Hepatocyte (in vitro differentiated cells): ENCODE measurements at regions not wholly inside any gene's neighbourhood (a gene's known extent, or its start where the extent isn't known, plus 50 kb on each side); places are given as distances from the start of the nearest gene placed in this dataset.

Experiments used
- DNase-seq: peaks from one replicate; pipeline ENCODE4 v3.0.0-alpha.2; 2016; ENCODE audit warnings: low spot score
- H2AFZ ChIP-seq: fragments of 200-600 bp; sonication (generic); 2 replicates; pipeline ENCODE4 v1.6.0; 2016; ENCODE audit warnings: antibody characterized with exemption, mild to moderate bottlenecking
- H3K27ac ChIP-seq: fragments of 200-600 bp; sonication (generic); 2 replicates; pipeline ENCODE4 v1.5.1; 2016; ENCODE audit warnings: mild to moderate bottlenecking
- H3K27me3 ChIP-seq: fragments of 200-600 bp; sonication (generic); 2 replicates; pipeline ENCODE4 v1.6.1; 2016
- H3K36me3 ChIP-seq: fragments of 200-600 bp; sonication (generic); replicated peaks from 2 replicates; pipeline ENCODE4 v1.5.1; 2016; ENCODE audit warnings: low read depth; ENCODE audit not compliant: insufficient read depth
- H3K4me1 ChIP-seq: fragments of 200-600 bp; sonication (generic); 2 replicates; pipeline ENCODE4 v1.5.1; 2016; ENCODE audit warnings: mild to moderate bottlenecking, moderate library complexity; ENCODE audit not compliant: insufficient read depth
- H3K4me2 ChIP-seq: fragments of 200-600 bp; sonication (generic); 2 replicates; pipeline ENCODE4 v1.6.0; 2016
- H3K4me3 ChIP-seq: fragments of 200-600 bp; sonication (generic); 2 replicates; pipeline ENCODE4 v1.5.1; 2016; ENCODE audit warnings: mild to moderate bottlenecking
- H3K79me2 ChIP-seq: fragments of 200-600 bp; sonication (generic); 2 replicates; pipeline ENCODE4 v1.6.0; 2017; ENCODE audit warnings: mild to moderate bottlenecking
- H3K9me2 ChIP-seq: fragments of 200-600 bp; sonication (generic); replicated peaks from 2 replicates; pipeline ENCODE4 v1.6.0; 2017; ENCODE audit warnings: mild to moderate bottlenecking; ENCODE audit not compliant: insufficient read depth
- H3K9me3 ChIP-seq: fragments of 200-600 bp; sonication (generic); 2 replicates; pipeline ENCODE4 v1.5.1; 2016; ENCODE audit warnings: low read depth, mild to moderate bottlenecking
- H4K20me1 ChIP-seq: fragments of 200-600 bp; sonication (generic); 2 replicates; pipeline ENCODE4 v1.6.0; 2016; ENCODE audit warnings: mild to moderate bottlenecking; ENCODE audit not compliant: insufficient read depth, poor library complexity, severe bottlenecking
- CTCF ChIP-seq: fragments of 200-600 bp; sonication (generic); IDR thresholded peaks from 2 replicates; pipeline ENCODE4 v1.5.1; 2016; ENCODE audit warnings: antibody characterized with exemption, mild to moderate bottlenecking; ENCODE audit not compliant: poor library complexity
- EZH2 ChIP-seq: fragments of 200-600 bp; sonication (generic); IDR thresholded peaks from 2 replicates; pipeline ENCODE4 v1.6.1; 2016; ENCODE audit warnings: antibody characterized with exemption, mild to moderate bottlenecking, borderline replicate concordance
- EZH2phosphoT487 ChIP-seq: fragments of 200-600 bp; sonication (generic); IDR thresholded peaks from one replicate; pipeline ENCODE4 v1.6.1; 2018; ENCODE audit warnings: antibody characterized with exemption, mild to moderate bottlenecking, low read depth, moderate library complexity; ENCODE audit not compliant: unreplicated experiment, severe bottlenecking
- WGBS: methylation state at CpG from one replicate; pipeline ENCODE4 v1.1.6; 2016; ENCODE audit warnings: low lambda C conversion rate; ENCODE audit errors: missing lambda C conversion rate; 5-methylcytosine and 5-hydroxymethylcytosine counted together

GRCh38 chr10:100687143-100688003, 58.0 kb upstream of the PAX2 start:
- H3K4me2 ChIP-seq: no peak overlapping the region
- H3K9me2 ChIP-seq: no peaks in the 10 kb centered on the region
- no peak overlapping the region for H3K4me3 ChIP-seq
- DNase-seq: no peak
- H3K4me1 ChIP-seq: no peaks in the 10 kb centered on the region
- H2AFZ ChIP-seq: no peak overlapping the region
- H3K27ac ChIP-seq: no peak overlapping the region
- no peaks in the 10 kb centered on the region for H4K20me1 ChIP-seq
- H3K36me3 ChIP-seq: no peaks in the 10 kb centered on the region
- no peaks in the 10 kb centered on the region for H3K79me2 ChIP-seq
- TF ChIP-seq CTCF: no peak
- no peak for TF ChIP-seq EZH2phosphoT487
- TF ChIP-seq EZH2: no peak
- H3K9me3 ChIP-seq: no peaks in the 10 kb centered on the region
- WGBS: 34% methylated on average over 28 of the region's 28 CpGs
- H3K27me3 ChIP-seq: peaks cover 90% of the 10 kb centered on the region

DNA sequence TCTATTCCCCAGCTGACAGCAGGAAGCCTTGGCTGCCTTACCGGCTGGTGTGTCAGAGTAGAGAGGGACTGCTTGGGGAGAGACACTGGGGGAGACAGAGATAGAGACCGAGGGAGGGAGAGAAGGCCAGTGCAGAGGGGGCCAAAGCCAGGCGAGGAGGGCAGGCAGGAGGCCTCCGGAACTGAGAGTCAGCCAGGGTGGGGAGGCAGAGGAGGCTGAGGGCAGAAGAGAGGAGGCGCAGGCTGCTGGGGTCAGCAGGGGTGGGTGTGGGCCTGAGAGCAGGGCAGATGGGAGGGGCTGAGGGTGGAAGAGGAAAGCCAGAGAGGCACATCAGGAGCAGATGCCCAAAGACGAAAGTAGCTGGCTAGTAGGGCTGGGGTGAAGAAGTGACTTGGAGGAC, 57.2 kb upstream of the PAX2 start:
- Histone ChIP-seq H2AFZ (no peak overlapping the region), H3K79me2 (no peaks in the 10 kb centered on the region), H3K27me3 (peaks cover 82% of the 10 kb centered on the region), H3K36me3 (no peaks in the 10 kb centered on the region), H3K9me2 (no peaks in the 10 kb centered on the region), H3K4me2 (no peak overlapping the region), H4K20me1 (no peaks in the 10 kb centered on the region), H3K9me3 (no peaks in the 10 kb centered on the region), H3K4me3 (no peak overlapping the region), H3K27ac (no peak overlapping the region), H3K4me1 (no peaks in the 10 kb centered on the region)
- DNase-seq: no peak
- TF ChIP-seq CTCF (no peak), EZH2phosphoT487 (no peak), EZH2 (no peak)
- WGBS: 31% methylated on average over 5 of the region's 6 CpGs

GRCh38 chr10:100693821-100694220, 51.6 kb upstream of the PAX2 start:
- Histone ChIP-seq H3K4me3 (no peak overlapping the region), H3K27ac (no peak overlapping the region), H3K4me1 (no peaks in the 10 kb centered on the region), H3K4me2 (no peak overlapping the region), H3K27me3 (peaks cover 50% of the 10 kb centered on the region), H2AFZ (no peak overlapping the region), H3K36me3 (no peaks in the 10 kb centered on the region), H3K9me2 (no peaks in the 10 kb centered on the region), H4K20me1 (no peaks in the 10 kb centered on the region), H3K79me2 (no peaks in the 10 kb centered on the region), H3K9me3 (no peaks in the 10 kb centered on the region)
- no peak for TF ChIP-seq EZH2phosphoT487
- TF ChIP-seq EZH2: no peak
- TF ChIP-seq CTCF: no peak
- whole genome bisulfite sequencing: 79% methylated on average over 5 of the region's 5 CpGs
- no peak for DNase-seq
